HPDE6-E6E7 (cell line): ENCODE measurements at regions not wholly inside any gene's neighbourhood (a gene's known extent, or its start where the extent isn't known, plus 50 kb on each side); places are given as distances from the start of the nearest gene placed in this dataset.

Experiments used
- DNase-seq: peaks from one replicate; pipeline ENCODE4 v3.0.0; 2011; ENCODE audit warnings: missing footprints; ENCODE audit errors: extremely low spot score

- no peak for DNase-seq
Measured at GRCh38 chr9:91040371-91041215, 239.0 kb downstream of the SYK start.

- DNase-seq: no peak
Measured at GRCh38 chr9:91042024-91042423, 240.4 kb downstream of the SYK start.

GRCh38 chr9:91042541-91042940 is 240.9 kb downstream of the SYK start:
- DNase-seq: no peak

- DNase-seq: no peak
Measured at GRCh38 chr9:91043056-91043810, 241.6 kb downstream of the SYK start.

GRCh38 chr9:91043811-91044175 is 242.2 kb downstream of the SYK start:
- DNase-seq: no peak

- DNase-seq: no peak
Measured at GRCh38 chr9:91044354-91044753, 242.7 kb downstream of the SYK start.

- DNase-seq: no peak
Measured at GRCh38 chr9:91045041-91045440, 243.4 kb downstream of the SYK start.

GRCh38 chr9:91047529-91047928 is 245.9 kb downstream of the SYK start:
- DNase-seq: no peak

GRCh38 chr9:91047993-91048607 is 246.5 kb downstream of the SYK start:
- DNase-seq: no peak

- no peak for DNase-seq
Measured at GRCh38 chr9:91048749-91049148, 247.1 kb downstream of the SYK start.

GRCh38 chr9:91053824-91054223 is 252.2 kb downstream of the SYK start:
- no peak for DNase-seq

GRCh38 chr9:91055845-91056244 is 254.2 kb downstream of the SYK start:
- no peak for DNase-seq

- DNase-seq: no peak
Measured at GRCh38 chr9:91056486-91056885, 254.9 kb downstream of the SYK start.

- no peak for DNase-seq
Measured at GRCh38 chr9:91056917-91057316, 255.3 kb downstream of the SYK start.

- no peak for DNase-seq
Measured at GRCh38 chr9:91059713-91060112, 258.1 kb downstream of the SYK start.

GRCh38 chr9:91060520-91061343 is 259.1 kb downstream of the SYK start:
- DNase-seq: peak; percentile 80

- DNase-seq: no peak
Measured at GRCh38 chr9:91061506-91061905, 259.9 kb downstream of the SYK start.

- DNase-seq: no peak
Measured at GRCh38 chr9:91062281-91062680, 260.7 kb downstream of the SYK start.

- no peak for DNase-seq
Measured at GRCh38 chr9:91063471-91063870, 261.9 kb downstream of the SYK start.

GRCh38 chr9:91065231-91066041 is 263.8 kb downstream of the SYK start:
- DNase-seq: no peak

GRCh38 chr9:91066042-91066415 is 264.4 kb downstream of the SYK start:
- no peak for DNase-seq
